ENCODE measurements at regions not wholly inside any gene's neighbourhood (a gene's known extent, or its start where the extent isn't known, plus 50 kb on each side); places are given as distances from the start of the nearest gene placed in this dataset.
A peak's percentile ranks its signal among the peaks of the same experiment; 100 is the strongest.

- DNase-seq (ENCODE audit: low read depth in 3 of 3): no peak
These were observed 321.8 kb downstream of the SNAPC1 start for GRCh38 chr14:62084020-62084419.

GRCh38 chr14:62087191-62087590 lies 325.0 kb downstream of the SNAPC1 start:
- no peak for DNase-seq (ENCODE audit: low read depth in 3 of 3)

GRCh38 chr14:62093736-62094135 lies 331.5 kb downstream of the SNAPC1 start:
- DNase-seq (ENCODE audit: low read depth in 3 of 3): no peak

- DNase-seq (ENCODE audit: low read depth in 3 of 3): no peak
These were observed 334.9 kb downstream of the SNAPC1 start for GRCh38 chr14:62097072-62097471.

GRCh38 chr14:62097824-62098223 lies 335.6 kb downstream of the SNAPC1 start:
- DNase-seq (ENCODE audit: low read depth in 3 of 3): no peak

GRCh38 chr14:62098357-62098756 lies 336.1 kb downstream of the SNAPC1 start:
- no peak for DNase-seq (ENCODE audit: low read depth in 3 of 3)

GRCh38 chr14:62099091-62099490 lies 336.9 kb downstream of the SNAPC1 start:
- no peak for DNase-seq (ENCODE audit: low read depth in 3 of 3)

- DNase-seq (ENCODE audit: low read depth in 3 of 3): no peak
These were observed 339.0 kb downstream of the SNAPC1 start for GRCh38 chr14:62101189-62101588.

- DNase-seq (ENCODE audit: low read depth in 3 of 3): no peak
These were observed 339.6 kb downstream of the SNAPC1 start for GRCh38 chr14:62101673-62102348.

GRCh38 chr14:62102349-62102725 lies 340.1 kb downstream of the SNAPC1 start:
- no peak for DNase-seq (ENCODE audit: low read depth in 3 of 3)

- DNase-seq (ENCODE audit: low read depth in 3 of 3): no peak
These were observed 341.2 kb downstream of the SNAPC1 start for GRCh38 chr14:62103464-62103863.

GRCh38 chr14:62110941-62111340 lies 348.7 kb downstream of the SNAPC1 start:
- DNase-seq (ENCODE audit: low read depth in 3 of 3): no peak

GRCh38 chr14:62117010-62117750 lies 355.0 kb downstream of the SNAPC1 start:
- DNase-seq (ENCODE audit: low read depth in 3 of 3): peak; percentile 26 to 66 (median 35)

- DNase-seq (ENCODE audit: low read depth in 3 of 3): no peak
These were observed 355.5 kb downstream of the SNAPC1 start for GRCh38 chr14:62117751-62118105.

- no peak for DNase-seq (ENCODE audit: low read depth in 3 of 3)
These were observed 356.2 kb downstream of the SNAPC1 start for GRCh38 chr14:62118461-62118860.

GRCh38 chr14:62118871-62119270 lies 356.7 kb downstream of the SNAPC1 start:
- no peak for DNase-seq (ENCODE audit: low read depth in 3 of 3)

- DNase-seq (ENCODE audit: low read depth in 3 of 3): no peak
These were observed 361.7 kb downstream of the SNAPC1 start for GRCh38 chr14:62123961-62124360.

- no peak for DNase-seq (ENCODE audit: low read depth in 3 of 3)
These were observed 363.6 kb downstream of the SNAPC1 start for GRCh38 chr14:62125793-62126192.

GRCh38 chr14:62126879-62127478 lies 364.8 kb downstream of the SNAPC1 start:
- no peak for DNase-seq (ENCODE audit: low read depth in 3 of 3)

- DNase-seq (ENCODE audit: low read depth in 3 of 3): no peak
These were observed 368.2 kb downstream of the SNAPC1 start for GRCh38 chr14:62130441-62130840.

- no peak for DNase-seq (ENCODE audit: low read depth in 3 of 3)
These were observed 371.7 kb downstream of the SNAPC1 start for GRCh38 chr14:62133776-62134550.

GRCh38 chr14:62138593-62138992 lies 376.4 kb downstream of the SNAPC1 start:
- DNase-seq (ENCODE audit: low read depth in 3 of 3): no peak
